ENCODE measurements at regions not wholly inside any gene's neighbourhood (a gene's known extent, or its start where the extent isn't known, plus 50 kb on each side); places are given as distances from the start of the nearest gene placed in this dataset.

GRCh38 chr2:6704077-6704476 is 161.6 kb downstream of the CMPK2 start:
- BruUV-seq (replicated peaks), result no TSS peak
- H4K20me1 ChIP-seq (ENCODE audit: insufficient read depth), result no peaks in the 10 kb centered on the region
- no peak overlapping the region for H2AFZ ChIP-seq (ENCODE audit: low read depth, low read length, poor library complexity, severe bottlenecking)
- TF ChIP-seq ELF1 (IDR thresholded peaks at IDR 0.05; ENCODE audit: borderline replicate concordance, low read depth) (no peak), CBX3 (IDR thresholded peaks at IDR 0.05; ENCODE audit: low read depth) (no peak), JUND (IDR thresholded peaks at IDR 0.05) (no peak), RAD21 (IDR thresholded peaks at IDR 0.05; ENCODE audit: low read depth) (no peak), ZFX (IDR thresholded peaks at IDR 0.05) (no peak), CTCF (IDR thresholded peaks at IDR 0.05 in 2 of 3, conservative IDR thresholded peaks at IDR 0.05 in 1 of 3; ENCODE audit: borderline replicate concordance in 1 of 3, insufficient read depth in 1 of 3, low read depth in 2 of 3, low read length in 2 of 3) (no peak), EZH2phosphoT487 (IDR thresholded peaks at IDR 0.05; ENCODE audit: borderline replicate concordance) (no peak), MAX (IDR thresholded peaks at IDR 0.05) (no peak), CEBPB (IDR thresholded peaks at IDR 0.05; ENCODE audit: low read depth) (no peak), POLR2A (IDR thresholded peaks at IDR 0.05; ENCODE audit: borderline replicate concordance, extremely low read depth, insufficient read depth, insufficient read length) (no peak), EZH2 (IDR thresholded peaks at IDR 0.05) (no peak), REST (IDR thresholded peaks at IDR 0.05; ENCODE audit: low read depth) (no peak), POLR2AphosphoS5 (IDR thresholded peaks at IDR 0.05; ENCODE audit: low read depth, low read length) (no peak), EGR1 (IDR thresholded peaks at IDR 0.05; ENCODE audit: low read depth) (no peak), SIN3A (IDR thresholded peaks at IDR 0.05; ENCODE audit: low read depth) (no peak), FOSL1 (IDR thresholded peaks at IDR 0.05; ENCODE audit: low read depth) (no peak), YY1 (IDR thresholded peaks at IDR 0.05; ENCODE audit: extremely low read depth, insufficient replicate concordance, low read depth, low read length) (no peak), ZBTB33 (IDR thresholded peaks at IDR 0.05; ENCODE audit: extremely low read depth, insufficient replicate concordance, low read length) (no peak), SRF (IDR thresholded peaks at IDR 0.05; ENCODE audit: low read depth) (no peak), SP1 (IDR thresholded peaks at IDR 0.05; ENCODE audit: low read depth) (no peak)
- H3K36me3 ChIP-seq (ENCODE audit: control insufficient read depth in 1 of 2, insufficient read depth in 2 of 2, low read length in 2 of 2), result no peaks in the 10 kb centered on the region
- ATAC-seq (no peak), DNase-seq (ENCODE audit: low read depth, low spot score) (no peak)
- H3K9me3 ChIP-seq (ENCODE audit: control insufficient read depth in 1 of 2, insufficient read depth in 1 of 2, low read depth in 1 of 2, low read length in 2 of 2), result peaks cover 0 to 4% of the 10 kb centered on the region in 2 experiments; a peak in 1 of 4 replicates
- no peak overlapping the region for H3K27ac ChIP-seq (ENCODE audit: low read depth, low read length)
- H3K9me2 ChIP-seq (ENCODE audit: insufficient read depth), result no peaks in the 10 kb centered on the region
- POLR2A ChIA-PET, result no interaction called here
- H3K4me2 ChIP-seq (ENCODE audit: low read length), result no peak overlapping the region
- H3K4me3 ChIP-seq (replicated peaks in 1 of 2; ENCODE audit: low read depth in 1 of 2, low read length in 2 of 2), result no peak overlapping the region
- H3K27me3 ChIP-seq (ENCODE audit: insufficient read depth, low read length), result no peaks in the 10 kb centered on the region
- RAD21 ChIA-PET (ENCODE audit: low non-redundant PET in 1 of 2, low total read pairs in 2 of 2, uncharacterized antibody in 2 of 2, unreplicated experiment in 2 of 2), result no interaction called here
- CTCF ChIA-PET, result no interaction called here
- H3K9ac ChIP-seq (ENCODE audit: low read length), result no peak overlapping the region
- H3K79me2 ChIP-seq (ENCODE audit: insufficient read depth, low read length), result no peaks in the 10 kb centered on the region
- H3K4me1 ChIP-seq (ENCODE audit: control insufficient read depth in 1 of 2, insufficient read depth in 2 of 2, low read length in 2 of 2), result no peaks in the 10 kb centered on the region
- intact Hi-C loops (cut with micrococcal nuclease), result no loop called here

Measured in HCT116 (cell line).